SK-N-SH treated with all-trans-retinoic acid at 6 μM for 48 hours (cell line): ENCODE measurements at regions not wholly inside any gene's neighbourhood (a gene's known extent, or its start where the extent isn't known, plus 50 kb on each side); places are given as distances from the start of the nearest gene placed in this dataset.

Source experiments
- ATAC-seq: fragments of 200-7000 bp; cut with Tn5 transposase; 3 replicates; pipeline ENCODE4 v1.9.1; 2020; ENCODE audit warnings: mild to moderate bottlenecking, moderate library complexity
- ARNTL ChIP-seq: fragments of 450-650 bp; formaldehyde crosslinking; IDR thresholded peaks from 2 replicates; pipeline ENCODE4 v1.5.0; 2020; ENCODE audit warnings: low read depth, mild to moderate bottlenecking, moderate library complexity, borderline replicate concordance
- BACH2 ChIP-seq: fragments of 250-450 bp; sonication (Bioruptor Pico); IDR thresholded peaks from 2 replicates; pipeline ENCODE4 v1.9.0; 2021; ENCODE audit warnings: mild to moderate bottlenecking, borderline replicate concordance
- CREB5 ChIP-seq: fragments of 250-450 bp; sonication (Bioruptor Pico); IDR thresholded peaks from 2 replicates; pipeline ENCODE4 v1.5.1; 2020; ENCODE audit warnings: low read depth, mild to moderate bottlenecking, moderate library complexity
- CSDC2 ChIP-seq: fragments of 250-450 bp; sonication (Bioruptor Pico); IDR thresholded peaks from 2 replicates; pipeline ENCODE4 v1.5.0; 2020; ENCODE audit warnings: mild to moderate bottlenecking, moderate library complexity
- ESRRG ChIP-seq: fragments of 250-450 bp; sonication (Bioruptor Pico); IDR thresholded peaks from 2 replicates; pipeline ENCODE4 v1.6.1; 2021; ENCODE audit warnings: mild to moderate bottlenecking
- GLIS3 ChIP-seq: fragments of 250-450 bp; sonication (Bioruptor Pico); IDR thresholded peaks from 2 replicates; pipeline ENCODE4 v1.5.0; 2020; ENCODE audit warnings: mild to moderate bottlenecking, moderate library complexity
- ISL1 ChIP-seq: fragments of 250-450 bp; sonication (Bioruptor Pico); IDR thresholded peaks from 2 replicates; pipeline ENCODE4 v2.1.2; 2022; ENCODE audit warnings: mild to moderate bottlenecking, moderate library complexity
- OSR1 ChIP-seq: fragments of 250-450 bp; sonication (Bioruptor Pico); IDR thresholded peaks from 2 replicates; pipeline ENCODE4 v1.8.0; 2022; ENCODE audit warnings: moderate library complexity, mild to moderate bottlenecking, inconsistent platforms
- PATZ1 ChIP-seq: fragments of 250-450 bp; sonication (Bioruptor Pico); IDR thresholded peaks from 2 replicates; pipeline ENCODE4 v1.8.0; 2020; ENCODE audit warnings: mild to moderate bottlenecking, moderate library complexity, borderline replicate concordance
- PPARA ChIP-seq: fragments of 250-450 bp; sonication (Bioruptor Pico); IDR thresholded peaks from 2 replicates; pipeline ENCODE4 v1.5.0; 2020; ENCODE audit warnings: mild to moderate bottlenecking, borderline replicate concordance
- RARB ChIP-seq: fragments of 250-450 bp; sonication (Bioruptor Pico); IDR thresholded peaks from 2 replicates; pipeline ENCODE4 v1.8.0; 2021; ENCODE audit warnings: mild to moderate bottlenecking, moderate library complexity
- SNAI2 ChIP-seq: fragments of 250-450 bp; sonication (Bioruptor Pico); IDR thresholded peaks from 2 replicates; pipeline ENCODE4 v1.5.0; 2020; ENCODE audit warnings: mild to moderate bottlenecking, moderate library complexity
- TOX ChIP-seq: fragments of 250-450 bp; sonication (Bioruptor Pico); IDR thresholded peaks from 2 replicates; pipeline ENCODE4 v1.8.0; 2021; ENCODE audit warnings: mild to moderate bottlenecking, moderate library complexity, borderline replicate concordance
- TSHZ2 ChIP-seq: fragments of 250-450 bp; sonication (Bioruptor Pico); IDR thresholded peaks from 2 replicates; pipeline ENCODE4 v1.5.0; 2020; ENCODE audit warnings: mild to moderate bottlenecking, moderate library complexity
- ZC3H10 ChIP-seq: fragments of 250-450 bp; sonication (Bioruptor Pico); IDR thresholded peaks from 2 replicates; pipeline ENCODE4 v1.5.1; 2021; ENCODE audit warnings: mild to moderate bottlenecking, moderate library complexity
- ZFP3 ChIP-seq: fragments of 250-450 bp; sonication (Bioruptor Pico); IDR thresholded peaks from 2 replicates; pipeline ENCODE4 v1.5.0; 2020; ENCODE audit warnings: mild to moderate bottlenecking, moderate library complexity
- ZFP30 ChIP-seq: fragments of 450-650 bp; formaldehyde crosslinking; IDR thresholded peaks from 2 replicates; pipeline ENCODE4 v1.5.0; 2022; ENCODE audit warnings: mild to moderate bottlenecking, moderate library complexity
- ZNF565 ChIP-seq: fragments of 450-650 bp; formaldehyde crosslinking; conservative IDR thresholded peaks from 2 replicates; pipeline ENCODE4 v1.5.0; 2020; ENCODE audit warnings: low read depth, mild to moderate bottlenecking, moderate library complexity
- ZNF70 ChIP-seq: fragments of 450-650 bp; formaldehyde crosslinking; IDR thresholded peaks from 2 replicates; pipeline ENCODE4 v1.5.0; 2020; ENCODE audit warnings: mild to moderate bottlenecking, moderate library complexity
- ZNF8 ChIP-seq: fragments of 450-650 bp; formaldehyde crosslinking; IDR thresholded peaks from 2 replicates; pipeline ENCODE4 v1.5.0; 2020; ENCODE audit warnings: mild to moderate bottlenecking, moderate library complexity

- no peak for ATAC-seq
- TF ChIP-seq GLIS3 (CRISPR knock-in tag) (no peak), OSR1 (no peak), SNAI2 (no peak), BACH2 (no peak), ZFP3 (CRISPR knock-in tag) (no peak), PATZ1 (CRISPR knock-in tag) (no peak), CSDC2 (CRISPR knock-in tag) (no peak), ESRRG (CRISPR knock-in tag) (no peak), ARNTL (CRISPR knock-in tag) (no peak), ZNF8 (CRISPR knock-in tag) (no peak), TOX (CRISPR knock-in tag) (no peak), ISL1 (CRISPR knock-in tag) (no peak), RARB (no peak), ZNF70 (CRISPR knock-in tag) (no peak), TSHZ2 (CRISPR knock-in tag) (no peak)
- TF ChIP-seq, all 23 proteins: peak for 0
These were observed 136.0 kb downstream of the UQCRFS1 start for GRCh38 chr19:29076963-29077362.

GRCh38 chr19:29076161-29076560 is 136.8 kb downstream of the UQCRFS1 start:
- ATAC-seq, result no peak

GRCh38 chr19:29075149-29075548 is 137.8 kb downstream of the UQCRFS1 start:
- TF ChIP-seq SNAI2 (no peak), TOX (CRISPR knock-in tag) (no peak), TSHZ2 (CRISPR knock-in tag) (no peak), ZC3H10 (no peak), OSR1 (no peak), PPARA (CRISPR knock-in tag) (no peak), ZNF70 (CRISPR knock-in tag) (no peak), ESRRG (CRISPR knock-in tag) (no peak), RARB (no peak), ZNF565 (CRISPR knock-in tag) (no peak)
- no peak for ATAC-seq

More at GRCh38 chr19:29076161-29076560, 136.8 kb downstream of the UQCRFS1 start:
- TF ChIP-seq RARB (no peak), ZFP30 (no peak), ZNF70 (CRISPR knock-in tag) (no peak), CREB5 (CRISPR knock-in tag) (no peak), ESRRG (CRISPR knock-in tag) (no peak), ZNF565 (CRISPR knock-in tag) (no peak), SNAI2 (no peak), TOX (CRISPR knock-in tag) (no peak), ISL1 (CRISPR knock-in tag) (no peak), CSDC2 (CRISPR knock-in tag) (no peak), ZNF8 (CRISPR knock-in tag) (no peak), GLIS3 (CRISPR knock-in tag) (no peak), PATZ1 (CRISPR knock-in tag) (no peak), PPARA (CRISPR knock-in tag) (no peak)
